ENCODE measurements at regions not wholly inside any gene's neighbourhood (a gene's known extent, or its start where the extent isn't known, plus 50 kb on each side); places are given as distances from the start of the nearest gene placed in this dataset.
"Not testable (repeated sequence)": the region's sequence is repeated elsewhere in the genome, so short reads cannot be mapped to it uniquely, and the experiment has no call there.

DNA sequence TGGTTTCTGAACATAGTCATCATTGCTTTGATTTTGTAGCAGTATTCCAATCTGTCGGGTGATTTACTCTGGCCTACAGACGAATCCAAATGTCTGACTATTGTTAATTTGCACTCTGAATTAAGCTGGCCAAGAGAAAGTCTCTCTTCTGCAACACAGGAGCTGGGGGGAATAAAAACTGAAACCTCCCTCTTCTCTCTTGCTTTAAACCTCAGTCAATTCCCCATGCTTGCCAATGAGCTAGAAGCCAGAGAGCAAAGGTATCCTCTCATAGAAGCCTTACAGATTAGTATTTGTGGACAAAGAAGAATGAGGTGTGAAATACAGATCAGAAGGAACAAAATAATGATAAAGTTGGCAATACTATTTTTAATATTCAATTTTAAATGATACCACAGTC is 353.9 kb upstream of the CDH10 start:
- Mint-ChIP-seq H3K9me3 (peaks cover 4 to 36% (median 24%) of the 10 kb centered on the region in 9 donors), H3K27me3 (no peaks in the 10 kb centered on the region), H3K27ac (no peak overlapping the region), H3K4me1 (no peaks in the 10 kb centered on the region), H3K36me3 (no peaks in the 10 kb centered on the region), H3K4me3 (no peak overlapping the region)
- no peak for ATAC-seq
- POLR2A ChIA-PET, result no interaction called here
- DNase-seq, result no peak

DNA sequence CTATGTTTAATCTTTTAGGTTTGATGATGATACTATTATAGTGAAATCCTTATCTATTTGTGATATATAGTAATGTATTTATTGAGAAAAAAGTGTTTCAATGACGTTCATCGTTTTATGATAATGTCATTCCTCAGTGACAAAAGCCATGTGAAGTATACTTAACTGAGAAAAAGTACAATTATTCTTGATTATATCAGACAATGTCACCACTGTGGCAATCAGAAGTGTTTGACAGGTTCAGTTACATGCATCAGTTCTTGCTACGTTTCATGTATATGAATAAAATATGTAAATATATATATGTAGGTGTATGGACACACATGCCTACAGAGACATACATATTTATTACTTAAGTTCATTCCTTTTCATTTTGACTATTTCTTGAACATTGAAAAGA is 341.5 kb upstream of the CDH10 start:
- DNase-seq (no peak), ATAC-seq (no peak)
- Mint-ChIP-seq H3K9me3 (peaks cover 0 to 30% (median 5%) of the 10 kb centered on the region in 9 donors), H3K27ac (no peak overlapping the region), H3K4me1 (no peaks in the 10 kb centered on the region), H3K4me3 (no peak overlapping the region), H3K36me3 (no peaks in the 10 kb centered on the region), H3K27me3 (no peaks in the 10 kb centered on the region)
- POLR2A ChIA-PET, result no interaction called here

DNA sequence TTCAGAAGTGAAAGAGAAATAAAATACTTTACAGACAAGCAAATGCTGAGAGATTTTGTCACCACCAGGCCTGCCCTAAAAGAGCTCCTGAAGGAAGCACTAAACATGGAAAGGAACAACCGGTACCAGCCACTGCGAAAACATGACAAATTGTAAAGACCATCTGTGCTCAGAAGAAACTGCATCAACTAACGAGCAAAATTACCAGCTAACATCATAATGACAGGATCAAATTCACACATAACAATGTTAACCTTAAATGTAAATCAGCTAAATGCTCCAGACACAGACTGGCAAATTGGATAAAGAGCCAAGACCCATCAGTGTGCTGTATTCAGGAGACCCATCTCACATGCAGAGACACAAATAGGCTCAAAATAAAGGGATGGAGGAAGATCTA is 333.8 kb upstream of the CDH10 start:
- H3K4me3 Mint-ChIP-seq, POLR2A ChIA-PET, H3K4me1 Mint-ChIP-seq, ATAC-seq, H3K36me3 Mint-ChIP-seq, H3K27ac Mint-ChIP-seq, DNase-seq, H3K27me3 Mint-ChIP-seq: not testable (repeated sequence)
- H3K9me3 Mint-ChIP-seq, result peaks cover 0 to 26% (median 13%) of the 10 kb centered on the region in 9 donors

DNA sequence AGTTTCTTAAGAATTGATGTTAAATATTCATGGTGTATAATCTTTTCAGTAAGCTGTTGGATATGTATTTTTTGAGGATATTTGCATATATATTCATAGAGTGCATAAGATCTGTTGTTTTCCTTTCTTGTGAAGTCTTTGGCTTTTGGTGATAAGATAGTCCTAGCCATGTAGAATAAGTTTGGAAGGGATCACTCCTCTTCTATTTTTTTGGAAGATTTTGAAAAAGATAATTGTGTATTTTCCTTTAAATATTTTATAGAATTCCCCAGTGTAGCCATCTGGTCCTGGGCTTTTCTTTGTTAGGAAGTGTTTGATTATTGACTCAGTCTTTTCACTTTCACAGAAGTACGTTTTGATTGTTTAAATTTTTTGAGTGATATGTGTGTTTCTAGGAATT is 318.8 kb upstream of the CDH10 start:
- Mint-ChIP-seq H3K27me3 (no peaks in the 10 kb centered on the region), H3K4me3 (no peak overlapping the region), H3K4me1 (no peaks in the 10 kb centered on the region), H3K27ac (no peak overlapping the region), H3K9me3 (peaks cover 0 to 32% (median 11%) of the 10 kb centered on the region in 9 donors), H3K36me3 (no peaks in the 10 kb centered on the region)
- no peak for ATAC-seq
- POLR2A ChIA-PET, result no interaction called here
- no peak for DNase-seq

DNA sequence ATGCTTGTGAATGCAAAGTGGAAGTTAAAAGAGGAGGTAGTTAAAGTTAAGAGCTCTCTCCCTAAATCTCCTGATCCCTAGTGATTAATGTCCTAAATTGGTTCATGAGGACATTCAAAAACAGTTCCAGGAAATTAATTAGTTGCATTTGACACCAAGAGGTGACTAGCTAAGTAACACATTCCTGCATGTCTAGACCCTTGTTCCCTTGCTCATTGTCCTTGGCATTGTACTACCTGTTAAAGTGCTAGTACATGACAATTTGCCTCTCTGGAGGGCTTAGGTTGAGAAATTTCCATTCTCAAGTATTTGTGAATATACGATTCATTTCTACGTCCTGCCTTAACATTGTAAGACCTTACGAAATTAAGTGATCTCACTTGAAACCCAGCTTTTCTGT is 278.6 kb upstream of the CDH10 start:
- H3K9me3 Mint-ChIP-seq, result peaks cover 8 to 37% (median 25%) of the 10 kb centered on the region in 9 donors

DNA sequence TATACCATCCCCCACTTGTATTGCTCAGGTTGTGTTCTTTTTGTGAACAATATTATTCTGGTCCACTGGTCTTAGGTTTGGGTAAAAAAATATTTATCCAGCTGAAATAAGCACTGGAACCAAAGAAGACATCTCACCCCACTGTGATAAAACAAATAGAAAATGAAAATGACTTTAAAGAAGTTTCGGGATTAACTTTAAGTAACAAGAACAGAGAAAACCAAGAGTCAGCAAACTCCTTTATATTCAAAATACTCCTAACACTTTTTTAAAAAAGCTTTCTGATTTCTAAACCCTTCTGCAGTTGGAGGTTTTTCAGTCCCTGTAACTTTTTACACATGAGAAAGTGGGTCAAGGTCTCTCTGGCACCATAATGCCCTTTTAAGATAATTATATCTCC is 273.9 kb upstream of the CDH10 start:
- no peak for ATAC-seq
- H3K4me3 Mint-ChIP-seq, result no peak overlapping the region
- peaks cover 7 to 34% (median 20%) of the 10 kb centered on the region in 9 donors for H3K9me3 Mint-ChIP-seq
- DNase-seq, result no peak
- H3K36me3 Mint-ChIP-seq, result peaks cover 0 to 4% (median 0%) of the 10 kb centered on the region in 3 donors
- no peaks in the 10 kb centered on the region for H3K4me1 Mint-ChIP-seq
- no peaks in the 10 kb centered on the region for H3K27me3 Mint-ChIP-seq
- POLR2A ChIA-PET, result no interaction called here
- no peak overlapping the region for H3K27ac Mint-ChIP-seq

More for the DNA sequence above, 278.6 kb upstream of the CDH10 start:
- Mint-ChIP-seq H3K27me3 (no peaks in the 10 kb centered on the region), H3K4me1 (no peaks in the 10 kb centered on the region), H3K27ac (no peak overlapping the region), H3K4me3 (no peak overlapping the region), H3K36me3 (peaks cover 0 to 8% (median 0%) of the 10 kb centered on the region in 3 donors)
- ATAC-seq (no peak), DNase-seq (no peak)
- POLR2A ChIA-PET, result no interaction called here

DNA sequence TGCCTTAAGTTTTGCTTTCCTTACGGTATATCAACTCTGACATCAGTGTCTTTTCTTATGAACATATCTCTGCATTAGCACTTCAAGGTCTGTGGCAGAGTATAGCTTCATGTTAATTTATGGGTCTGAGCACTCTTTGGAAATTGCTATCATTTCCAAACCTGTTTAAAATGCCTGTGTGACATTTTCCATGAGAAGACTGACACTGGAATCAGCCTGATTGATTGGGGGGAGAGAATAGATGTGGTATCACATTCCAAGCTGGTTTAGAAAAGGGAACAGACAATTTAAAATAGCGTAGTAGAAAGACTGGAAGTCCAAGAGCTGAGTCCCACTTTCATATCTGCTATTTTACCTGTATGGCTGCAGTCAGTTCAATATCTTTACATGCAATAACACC is 272.1 kb upstream of the CDH10 start:
- DNase-seq (no peak), ATAC-seq (no peak)
- H3K9me3 Mint-ChIP-seq, result peaks cover 5 to 28% (median 12%) of the 10 kb centered on the region in 9 donors
- no peaks in the 10 kb centered on the region for H3K4me1 Mint-ChIP-seq
- no peak overlapping the region for H3K27ac Mint-ChIP-seq
- POLR2A ChIA-PET, result no interaction called here
- peaks cover 0 to 4% (median 0%) of the 10 kb centered on the region in 3 donors for H3K36me3 Mint-ChIP-seq
- H3K27me3 Mint-ChIP-seq, result no peaks in the 10 kb centered on the region
- no peak overlapping the region for H3K4me3 Mint-ChIP-seq

DNA sequence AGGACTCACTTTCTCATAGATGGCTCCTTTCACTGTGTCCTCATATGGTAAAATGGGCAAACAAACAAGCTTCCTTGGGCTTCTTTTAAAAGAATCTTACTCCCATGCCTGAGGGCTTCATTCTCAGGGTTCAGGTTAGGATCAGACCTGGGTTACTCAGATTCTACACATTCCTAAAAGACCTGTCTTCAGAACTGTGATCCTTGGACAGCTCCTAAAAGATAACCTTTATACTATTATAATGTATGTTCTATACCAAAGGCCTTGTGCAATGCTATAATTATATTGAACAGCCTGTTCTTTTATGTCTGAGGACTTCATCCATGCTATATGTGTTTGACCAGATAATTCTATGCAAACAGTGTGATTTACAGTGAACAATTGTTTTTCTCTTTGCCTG is 264.4 kb upstream of the CDH10 start:
- no peak overlapping the region for H3K4me3 Mint-ChIP-seq
- POLR2A ChIA-PET, result no interaction called here
- no peak overlapping the region for H3K27ac Mint-ChIP-seq
- H3K36me3 Mint-ChIP-seq, result no peaks in the 10 kb centered on the region
- H3K9me3 Mint-ChIP-seq, result peaks cover under 1 to 19% (median 5%) of the 10 kb centered on the region in 9 donors
- DNase-seq, result no peak
- ATAC-seq, result no peak
- H3K27me3 Mint-ChIP-seq, result no peaks in the 10 kb centered on the region
- H3K4me1 Mint-ChIP-seq, result no peaks in the 10 kb centered on the region

DNA sequence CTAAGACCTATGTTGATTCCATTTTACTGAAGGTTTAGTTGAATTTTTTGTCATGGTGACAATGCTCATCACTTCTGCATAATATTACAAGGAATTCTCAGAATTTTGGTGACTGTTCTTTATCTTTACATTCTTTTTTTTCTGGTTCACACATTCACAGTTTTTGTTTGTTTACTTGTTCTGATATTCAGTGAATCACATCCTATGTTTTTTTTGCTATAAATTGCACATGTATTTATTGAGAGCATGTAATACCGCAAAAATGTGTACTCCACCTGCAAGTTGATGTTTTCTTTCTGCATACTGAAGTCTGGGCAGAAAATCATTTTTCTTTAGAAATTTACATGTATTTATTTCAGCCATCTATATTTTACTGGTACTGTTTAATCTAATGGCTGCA is 261.9 kb upstream of the CDH10 start:
- DNase-seq (no peak), ATAC-seq (no peak)
- H3K36me3 Mint-ChIP-seq, result no peaks in the 10 kb centered on the region
- no peak overlapping the region for H3K4me3 Mint-ChIP-seq
- POLR2A ChIA-PET, result no interaction called here
- no peaks in the 10 kb centered on the region for H3K4me1 Mint-ChIP-seq
- no peaks in the 10 kb centered on the region for H3K27me3 Mint-ChIP-seq
- no peak overlapping the region for H3K27ac Mint-ChIP-seq
- peaks cover 0 to 20% (median 6%) of the 10 kb centered on the region in 9 donors for H3K9me3 Mint-ChIP-seq

DNA sequence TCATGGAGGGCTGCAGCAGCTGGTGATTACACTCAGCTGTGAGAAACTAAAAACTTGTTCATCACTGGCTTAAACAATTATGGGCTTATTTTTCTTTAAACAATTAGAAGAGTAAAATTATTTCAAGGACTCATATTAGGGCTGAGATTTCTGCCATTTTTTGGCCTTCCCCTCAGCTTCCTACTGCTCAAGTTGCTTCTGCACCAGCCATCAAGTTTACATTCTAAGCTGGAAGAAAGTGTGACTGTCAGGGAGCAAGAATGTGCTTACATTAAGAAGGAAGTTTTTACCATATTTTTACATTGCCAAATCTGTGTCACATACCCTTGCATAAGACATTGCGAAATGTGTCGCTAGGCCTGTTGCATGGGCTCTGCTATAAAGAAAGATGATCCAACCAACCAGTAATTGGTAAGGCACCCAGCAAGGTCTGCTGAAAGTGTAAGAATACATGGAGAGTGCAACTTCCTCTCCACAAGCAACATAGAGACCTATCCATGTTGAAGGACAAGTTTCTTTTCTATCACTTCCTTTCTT is 260.3 kb upstream of the CDH10 start:
- H3K36me3 Mint-ChIP-seq, result no peaks in the 10 kb centered on the region

DNA sequence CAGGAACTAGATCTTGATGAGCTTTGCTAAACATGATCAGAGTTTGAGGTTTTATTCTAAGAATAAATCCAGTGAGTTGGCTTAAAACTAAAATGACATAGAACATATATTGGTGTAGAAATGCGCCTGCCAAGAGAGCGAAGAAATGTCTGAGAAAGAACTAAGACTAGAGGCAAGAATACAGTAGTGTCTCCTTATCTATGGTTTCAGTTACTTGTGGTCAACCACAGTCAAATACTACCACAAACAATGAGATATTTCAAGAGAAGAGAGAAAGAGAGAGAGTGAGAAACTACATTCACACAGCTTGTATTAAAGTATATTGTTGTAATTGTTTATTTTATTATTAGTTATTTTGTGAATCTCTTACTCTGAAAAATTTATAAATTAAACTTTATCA is 254.4 kb upstream of the CDH10 start:
- POLR2A ChIA-PET, result no interaction called here
- H3K4me1 Mint-ChIP-seq, result no peaks in the 10 kb centered on the region
- no peaks in the 10 kb centered on the region for H3K36me3 Mint-ChIP-seq
- no peaks in the 10 kb centered on the region for H3K27me3 Mint-ChIP-seq
- no peak overlapping the region for H3K4me3 Mint-ChIP-seq
- ATAC-seq (no peak), DNase-seq (no peak)
- peaks cover 1 to 15% (median 8%) of the 10 kb centered on the region in 9 donors for H3K9me3 Mint-ChIP-seq
- H3K27ac Mint-ChIP-seq, result no peak overlapping the region

More for the DNA sequence above, 260.3 kb upstream of the CDH10 start:
- Mint-ChIP-seq H3K4me3 (no peak overlapping the region), H3K9me3 (peaks cover 0 to 20% (median 7%) of the 10 kb centered on the region in 9 donors), H3K27ac (no peak overlapping the region), H3K4me1 (no peaks in the 10 kb centered on the region), H3K27me3 (no peaks in the 10 kb centered on the region)
- DNase-seq (no peak), ATAC-seq (no peak)
- POLR2A ChIA-PET, result no interaction called here

DNA sequence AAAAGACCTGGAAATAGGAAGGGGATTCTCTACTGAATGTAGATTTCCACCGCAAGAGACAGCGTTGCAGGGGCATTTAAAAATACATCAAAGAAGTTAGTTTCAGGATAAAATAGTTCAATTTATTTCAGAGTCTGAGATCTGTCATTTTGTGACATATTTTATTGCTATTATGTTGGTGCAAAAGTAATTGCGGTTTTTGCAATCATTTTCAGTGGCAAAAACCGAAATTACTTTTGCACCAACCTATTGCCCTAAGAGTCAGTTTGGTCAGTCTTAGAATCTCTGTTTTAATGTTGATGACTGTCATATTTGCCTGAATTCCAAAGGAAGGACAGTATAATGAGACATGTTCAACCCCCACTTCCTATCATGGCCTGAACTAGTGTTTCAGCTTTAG is 219.5 kb upstream of the CDH10 start:
- Mint-ChIP-seq H3K27me3 (no peaks in the 10 kb centered on the region), H3K4me1 (no peaks in the 10 kb centered on the region), H3K9me3 (peaks cover 0 to 37% (median 12%) of the 10 kb centered on the region in 9 donors), H3K36me3 (no peaks in the 10 kb centered on the region), H3K27ac (no peak overlapping the region), H3K4me3 (no peak overlapping the region)
- ATAC-seq (no peak), DNase-seq (no peak)
- POLR2A ChIA-PET, result no interaction called here

DNA sequence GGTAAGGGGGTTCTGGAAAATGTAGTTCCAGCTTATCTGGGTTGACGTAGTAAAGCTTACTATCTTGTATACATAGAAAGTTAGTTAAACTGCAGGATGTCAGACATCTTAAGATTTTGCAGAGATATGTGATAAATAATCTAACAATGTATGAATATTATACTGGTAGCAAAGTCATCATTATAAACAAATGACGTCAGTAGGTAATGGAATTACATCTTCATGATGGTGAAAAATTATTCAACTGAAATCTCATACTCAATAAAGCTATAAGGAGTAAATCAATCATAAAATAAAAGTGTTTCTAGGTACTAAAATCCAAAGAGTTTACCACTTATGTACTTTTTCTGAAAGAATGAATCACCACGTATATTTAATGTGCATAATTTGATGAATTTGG is 217.3 kb upstream of the CDH10 start:
- Mint-ChIP-seq H3K27ac (no peak overlapping the region), H3K9me3 (peaks cover 0 to 37% (median 9%) of the 10 kb centered on the region in 9 donors), H3K4me1 (no peaks in the 10 kb centered on the region), H3K36me3 (no peaks in the 10 kb centered on the region), H3K4me3 (no peak overlapping the region), H3K27me3 (no peaks in the 10 kb centered on the region)
- DNase-seq (no peak), ATAC-seq (no peak)
- POLR2A ChIA-PET, result no interaction called here

DNA sequence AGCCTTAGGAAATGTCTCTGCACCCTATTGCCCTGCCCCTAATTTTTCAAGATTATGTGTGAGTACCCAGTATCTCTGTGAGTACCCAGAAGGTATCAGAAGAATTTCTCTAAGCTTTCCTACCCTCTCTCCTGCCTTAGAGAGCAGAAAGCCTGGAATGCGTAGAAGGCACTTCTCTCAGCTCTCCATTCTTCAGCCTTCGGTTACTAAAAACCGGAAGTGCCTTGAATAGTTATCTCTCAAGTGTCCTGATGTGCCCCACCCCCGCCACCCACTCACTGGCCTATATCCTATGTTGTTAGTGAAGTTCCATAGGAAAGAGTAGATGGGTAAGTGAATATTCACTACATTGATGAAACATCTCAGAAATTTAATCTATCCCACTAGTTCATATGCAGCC is 210.7 kb upstream of the CDH10 start:
- Mint-ChIP-seq H3K27me3 (no peaks in the 10 kb centered on the region), H3K36me3 (no peaks in the 10 kb centered on the region), H3K4me3 (no peak overlapping the region), H3K4me1 (no peaks in the 10 kb centered on the region), H3K27ac (no peak overlapping the region), H3K9me3 (peaks cover 0 to 13% (median 8%) of the 10 kb centered on the region in 9 donors)
- DNase-seq (no peak), ATAC-seq (no peak)
- POLR2A ChIA-PET, result no interaction called here

Measured in naive thymus-derived CD8-positive, alpha-beta T cell (primary cell).